ENCODE measurements at regions not wholly inside any gene's neighbourhood (a gene's known extent, or its start where the extent isn't known, plus 50 kb on each side); places are given as distances from the start of the nearest gene placed in this dataset.
A peak's percentile ranks its signal among the peaks of the same experiment; 100 is the strongest.

DNA sequence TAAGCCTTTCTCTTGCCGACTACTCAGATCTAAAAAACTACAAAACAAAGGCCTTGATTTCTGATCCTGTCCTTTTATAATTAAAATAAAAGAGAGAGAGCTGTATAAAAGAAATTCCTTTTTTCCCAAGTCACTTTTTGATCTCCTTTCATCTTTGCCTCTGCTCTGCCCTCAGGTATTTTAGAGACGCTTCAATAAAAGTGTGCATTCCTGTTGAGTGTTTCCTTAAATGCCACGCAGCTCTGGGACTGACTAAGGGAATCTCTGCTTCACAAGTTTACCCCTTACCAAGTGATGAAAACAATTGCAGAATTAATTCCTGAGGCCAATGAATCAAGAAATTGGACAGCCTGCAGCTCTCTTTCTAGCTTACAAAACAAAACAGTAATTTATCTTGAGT, 1109.8 kb downstream of the TMTC2 start:
- Histone ChIP-seq H2BK5ac (ENCODE audit: low read depth, low read length) (no peak overlapping the region), H3K27ac (ENCODE audit: low read depth, low read length) (0 out of 2 replicates have a peak overlapping the region, but pooled peaks have one; percentile 4), H3K9me3 (ENCODE audit: insufficient read depth in 2 of 2, low read depth in 1 of 2, low read length in 1 of 2) (no peaks in the 10 kb centered on the region; a peak in 1 of 4 replicates), H2BK20ac (ENCODE audit: low read length) (no peak overlapping the region), H3K23ac (ENCODE audit: insufficient read length) (no peak overlapping the region), H3K4ac (replicated peaks; ENCODE audit: insufficient read length, low read depth, low read length) (no peak overlapping the region), H3K79me2 (ENCODE audit: control insufficient read depth in 1 of 2, insufficient read depth in 2 of 2, low read length in 2 of 2) (no peaks in the 10 kb centered on the region), H3K56ac (replicated peaks; ENCODE audit: insufficient read length, low read depth, low read length) (no peak overlapping the region), H4K5ac (ENCODE audit: insufficient read length, low read depth, low read length) (peak overlapping the region; percentile 38), H4K91ac (replicated peaks; ENCODE audit: insufficient read length, low read length) (no peak overlapping the region), H3K4me1 (replicated peaks in 1 of 4; ENCODE audit: control insufficient read depth in 3 of 4, insufficient read depth in 4 of 4, low read length in 3 of 4) (no peaks in the 10 kb centered on the region), H3K23me2 (ENCODE audit: low read depth, low read length) (no peaks in the 10 kb centered on the region), H2BK15ac (ENCODE audit: low read length) (no peak overlapping the region), H3K36me3 (ENCODE audit: control insufficient read depth in 2 of 4, insufficient read depth in 4 of 4, low read length in 3 of 4) (no peaks in the 10 kb centered on the region), H3K4me2 (ENCODE audit: insufficient read depth in 1 of 2, low read depth in 2 of 2, low read length in 2 of 2) (no peak overlapping the region), H3K79me1 (ENCODE audit: low read depth, low read length) (no peaks in the 10 kb centered on the region), H4K20me1 (replicated peaks in 1 of 2; ENCODE audit: control insufficient read depth in 1 of 2, insufficient read depth in 2 of 2, low read length in 2 of 2) (no peaks in the 10 kb centered on the region), H3K27me3 (replicated peaks in 1 of 4; ENCODE audit: control insufficient read depth in 3 of 4, extremely low read depth in 1 of 4, insufficient read depth in 3 of 4, low read length in 3 of 4) (no peaks in the 10 kb centered on the region), H4K8ac (ENCODE audit: extremely low read depth, insufficient read depth, low read length) (no peak overlapping the region), H3K9ac (replicated peaks in 1 of 4; ENCODE audit: extremely low read depth in 1 of 4, low read depth in 3 of 4, low read length in 3 of 4) (no peak overlapping the region), H2BK120ac (replicated peaks; ENCODE audit: low read depth, low read length) (no peak overlapping the region), H3K4me3 (ENCODE audit: extremely low read depth in 1 of 4, insufficient read depth in 2 of 4, low read depth in 3 of 4, low read length in 4 of 4) (no peak overlapping the region), H2BK12ac (ENCODE audit: low read depth, low read length) (no peak overlapping the region), H3K14ac (ENCODE audit: insufficient read length) (no peak overlapping the region), H3K18ac (ENCODE audit: extremely low read depth, low read length) (no peak overlapping the region), H2AFZ (ENCODE audit: low read length) (peak overlapping the region; percentile 76; the same call in 1 of the 2 replicates), H2AK5ac (ENCODE audit: low read depth, low read length) (no peak overlapping the region)
- 88% methylated on average over 3 of the region's 3 CpGs; no CpG with 5 or more reads in 1 of the 2 experiments for WGBS, 2 experiments (ENCODE audit: extremely low coverage in 1 of 2, insufficient coverage in 1 of 2, insufficient read length in 1 of 2, insufficient replicate concordance in 2 of 2, low coverage in 1 of 2, low lambda C conversion rate in 2 of 2, missing lambda C conversion rate in 1 of 2)
- ChIA-PET CTCF (ENCODE audit: partially characterized antibody) (no interaction called here), POLR2A (ENCODE audit: partially characterized antibody) (no interaction called here)
- FAIRE-seq: no peak
- no peak for DNase-seq (ENCODE audit: low read depth in 1 of 2, low spot score in 2 of 2)
- TF ChIP-seq TAF7 (optimal IDR thresholded peaks at IDR 0.05; ENCODE audit: borderline replicate concordance, low read depth, low read length): no peak
- TF ChIP-seq KDM5A (IDR thresholded peaks at IDR 0.05; ENCODE audit: low read length): no peak
- TF ChIP-seq, protein P1, sequence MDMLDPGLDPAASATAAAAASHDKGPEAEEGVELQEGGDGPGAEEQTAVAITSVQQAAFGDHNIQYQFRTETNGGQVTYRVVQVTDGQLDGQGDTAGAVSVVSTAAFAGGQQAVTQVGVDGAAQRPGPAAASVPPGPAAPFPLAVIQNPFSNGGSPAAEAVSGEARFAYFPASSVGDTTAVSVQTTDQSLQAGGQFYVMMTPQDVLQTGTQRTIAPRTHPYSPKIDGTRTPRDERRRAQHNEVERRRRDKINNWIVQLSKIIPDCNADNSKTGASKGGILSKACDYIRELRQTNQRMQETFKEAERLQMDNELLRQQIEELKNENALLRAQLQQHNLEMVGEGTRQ (IDR thresholded peaks at IDR 0.05; ENCODE audit: low read length): no peak
- no peak for TF ChIP-seq TBP (IDR thresholded peaks at IDR 0.05; ENCODE audit: low read depth, low read length)
- TF ChIP-seq RFX5 (IDR thresholded peaks at IDR 0.05; ENCODE audit: borderline replicate concordance, low read depth, low read length): no peak
- no peak for TF ChIP-seq RBBP5 (IDR thresholded peaks at IDR 0.05; ENCODE audit: borderline replicate concordance, low read depth, low read length)
- TF ChIP-seq TEAD4 (IDR thresholded peaks at IDR 0.05; ENCODE audit: low read depth, low read length): no peak
- TF ChIP-seq HDAC6 (IDR thresholded peaks at IDR 0.05; ENCODE audit: low read depth, low read length): no peak
- no peak for TF ChIP-seq FOSL1 (IDR thresholded peaks at IDR 0.05; ENCODE audit: insufficient read depth, low read depth, low read length)
- no peak for TF ChIP-seq CTBP2 (IDR thresholded peaks at IDR 0.05; ENCODE audit: borderline replicate concordance, insufficient read depth, insufficient read length, low read length)
- TF ChIP-seq JUND (IDR thresholded peaks at IDR 0.05; ENCODE audit: low read length): no peak
- TF ChIP-seq JUN (IDR thresholded peaks at IDR 0.05; ENCODE audit: low read depth, low read length): no peak
- TF ChIP-seq TCF12 (IDR thresholded peaks at IDR 0.05; ENCODE audit: low read depth, low read length): no peak
- no peak for TF ChIP-seq MAFK (IDR thresholded peaks at IDR 0.05; ENCODE audit: low read depth, low read length)
- no peak for TF ChIP-seq BACH1 (IDR thresholded peaks at IDR 0.05; ENCODE audit: low read length)

Data from H1 (cell line).